ENCODE measurements at regions not wholly inside any gene's neighbourhood (a gene's known extent, or its start where the extent isn't known, plus 50 kb on each side); places are given as distances from the start of the nearest gene placed in this dataset.

DNA sequence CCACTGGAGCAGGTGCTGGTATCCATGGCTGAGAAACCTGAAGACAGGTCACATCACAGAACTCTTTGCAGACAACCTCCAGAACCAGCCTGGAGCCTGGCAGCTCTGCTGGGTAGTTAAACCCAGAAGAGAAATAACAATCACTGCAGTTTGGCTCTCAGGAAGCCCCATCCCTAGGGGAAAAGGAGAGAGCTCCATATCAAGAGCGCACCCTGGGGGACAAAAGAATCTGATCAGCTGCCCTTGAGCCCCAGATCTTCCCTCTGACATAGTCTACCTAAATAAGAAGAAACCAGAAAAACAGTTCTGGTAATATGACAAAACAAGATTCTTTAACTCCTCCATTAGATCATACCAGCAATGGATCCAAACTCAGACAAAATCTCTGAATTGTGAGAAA, 823.2 kb upstream of the FRG1 start:
- TF ChIP-seq, protein P1, sequence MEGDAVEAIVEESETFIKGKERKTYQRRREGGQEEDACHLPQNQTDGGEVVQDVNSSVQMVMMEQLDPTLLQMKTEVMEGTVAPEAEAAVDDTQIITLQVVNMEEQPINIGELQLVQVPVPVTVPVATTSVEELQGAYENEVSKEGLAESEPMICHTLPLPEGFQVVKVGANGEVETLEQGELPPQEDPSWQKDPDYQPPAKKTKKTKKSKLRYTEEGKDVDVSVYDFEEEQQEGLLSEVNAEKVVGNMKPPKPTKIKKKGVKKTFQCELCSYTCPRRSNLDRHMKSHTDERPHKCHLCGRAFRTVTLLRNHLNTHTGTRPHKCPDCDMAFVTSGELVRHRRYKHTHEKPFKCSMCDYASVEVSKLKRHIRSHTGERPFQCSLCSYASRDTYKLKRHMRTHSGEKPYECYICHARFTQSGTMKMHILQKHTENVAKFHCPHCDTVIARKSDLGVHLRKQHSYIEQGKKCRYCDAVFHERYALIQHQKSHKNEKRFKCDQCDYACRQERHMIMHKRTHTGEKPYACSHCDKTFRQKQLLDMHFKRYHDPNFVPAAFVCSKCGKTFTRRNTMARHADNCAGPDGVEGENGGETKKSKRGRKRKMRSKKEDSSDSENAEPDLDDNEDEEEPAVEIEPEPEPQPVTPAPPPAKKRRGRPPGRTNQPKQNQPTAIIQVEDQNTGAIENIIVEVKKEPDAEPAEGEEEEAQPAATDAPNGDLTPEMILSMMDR (IDR thresholded peaks at IDR 0.05; ENCODE audit: borderline replicate concordance, insufficient read depth, low read depth, low read length), result no peak
- no peak overlapping the region for H3K4me3 ChIP-seq (ENCODE audit: low read depth, low read length)

DNA sequence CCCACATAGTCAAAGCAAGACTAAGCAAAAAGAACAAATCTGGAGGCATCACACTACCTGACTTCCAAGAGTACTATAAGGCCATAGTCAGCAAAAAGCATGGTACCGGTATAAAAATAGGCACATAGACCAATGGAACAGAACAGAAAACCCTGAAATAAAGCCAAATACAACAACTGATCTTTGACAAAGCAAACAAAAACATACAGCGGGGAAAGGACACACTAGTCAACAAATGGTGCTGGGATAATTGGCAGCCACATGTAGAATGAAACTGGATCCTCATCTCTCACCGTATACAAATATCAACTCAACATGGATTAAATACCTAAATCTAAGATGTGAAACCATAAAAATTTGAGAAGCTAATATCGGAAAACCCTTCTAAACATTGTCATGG, 819.3 kb upstream of the FRG1 start:
- TF ChIP-seq, protein P1 (IDR thresholded peaks at IDR 0.05; ENCODE audit: borderline replicate concordance, insufficient read depth, low read depth, low read length), result no peak
- H3K4me3 ChIP-seq (ENCODE audit: low read depth, low read length), result no peak overlapping the region

DNA sequence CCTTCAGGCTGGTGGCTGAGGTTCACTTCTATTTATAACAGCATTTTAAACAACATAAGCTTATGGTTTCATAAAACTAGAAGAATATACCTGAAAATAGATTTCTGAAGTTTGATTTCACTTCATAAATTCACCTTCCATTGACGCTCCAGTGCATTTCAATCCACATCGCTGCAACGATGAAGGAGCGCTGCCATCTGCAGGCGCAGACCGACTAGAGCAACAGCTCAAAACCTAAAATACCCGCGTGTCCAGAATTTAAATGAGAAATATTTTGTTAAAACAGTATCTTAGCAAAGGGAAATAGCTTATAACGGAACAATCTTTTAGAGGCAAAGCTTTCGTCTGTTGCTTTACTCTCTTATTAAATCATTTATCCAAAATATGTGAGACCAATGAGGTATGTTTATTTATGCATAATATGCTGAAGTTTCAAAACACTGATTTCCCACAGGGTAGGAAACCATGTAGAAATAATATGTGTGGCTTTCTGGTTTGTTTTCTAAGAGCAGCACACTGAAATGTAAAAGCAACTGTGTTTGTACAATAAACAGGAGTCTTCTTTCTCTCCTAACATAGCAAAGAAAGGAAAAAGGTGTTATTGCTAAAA, 816.4 kb upstream of the FRG1 start:
- H3K4me3 ChIP-seq (ENCODE audit: low read depth, low read length), result no peak overlapping the region
- TF ChIP-seq, protein P1 (IDR thresholded peaks at IDR 0.05; ENCODE audit: borderline replicate concordance, insufficient read depth, low read depth, low read length), result no peak

DNA sequence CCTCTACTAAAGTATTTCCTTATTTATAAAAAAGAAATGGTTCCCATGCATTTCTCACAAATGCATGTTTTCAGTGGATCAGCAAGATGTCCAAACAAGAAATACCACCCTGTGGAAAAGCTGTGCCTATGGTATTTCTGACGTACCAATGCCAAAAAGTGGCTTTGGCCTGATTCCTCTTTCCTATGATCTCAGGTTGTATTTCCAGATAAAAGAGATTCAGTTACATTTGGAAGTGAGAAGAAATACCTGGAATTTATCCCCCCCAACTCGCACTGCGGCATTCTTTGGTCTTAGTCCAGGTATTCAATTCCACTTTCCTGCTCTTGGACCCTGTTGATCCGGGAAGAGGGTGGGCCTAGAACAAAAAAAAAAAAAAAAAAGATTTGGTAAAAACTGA, 815.9 kb upstream of the FRG1 start:
- H3K4me3 ChIP-seq (ENCODE audit: low read depth, low read length), result no peak overlapping the region
- TF ChIP-seq, protein P1 (IDR thresholded peaks at IDR 0.05; ENCODE audit: borderline replicate concordance, insufficient read depth, low read depth, low read length), result no peak

DNA sequence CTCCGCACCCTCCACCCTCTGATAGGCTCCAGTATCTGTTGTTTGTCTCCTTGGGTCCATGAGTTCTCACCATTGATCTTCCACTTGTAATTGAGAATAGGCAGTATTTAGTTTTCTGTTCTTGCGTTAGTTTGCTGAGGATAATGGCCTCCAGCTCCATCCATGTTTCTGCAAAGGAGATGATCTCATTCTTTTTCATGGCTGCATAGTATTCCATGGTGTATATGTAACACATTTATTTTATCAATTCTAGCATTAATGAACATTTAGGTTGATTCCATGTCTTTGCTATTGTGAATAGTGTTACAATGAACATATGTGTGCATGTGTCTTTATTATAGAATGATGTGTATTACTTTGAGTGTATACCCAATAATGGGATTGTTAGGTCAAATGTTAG, 814.6 kb upstream of the FRG1 start:
- TF ChIP-seq, protein P1 (IDR thresholded peaks at IDR 0.05; ENCODE audit: borderline replicate concordance, insufficient read depth, low read depth, low read length), result no peak
- H3K4me3 ChIP-seq (ENCODE audit: low read depth, low read length), result no peak overlapping the region

DNA sequence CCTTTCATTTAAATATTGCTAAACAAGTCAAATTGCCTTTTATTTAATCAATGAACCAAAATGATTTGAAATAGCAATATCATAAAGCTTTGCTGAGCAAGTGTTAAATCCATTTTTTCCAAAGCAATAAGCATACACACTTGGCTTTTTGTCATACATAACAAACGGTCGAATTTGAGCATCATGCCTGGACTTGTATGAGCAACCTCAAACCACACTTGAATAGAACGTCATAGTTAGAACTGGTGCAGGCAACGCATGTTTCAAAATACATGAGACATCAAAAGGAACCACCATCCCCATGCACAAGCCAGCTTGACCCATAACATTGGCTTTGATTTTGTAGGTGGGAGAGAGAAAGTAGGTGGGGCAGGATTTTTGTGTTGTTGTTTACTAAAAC, 812.3 kb upstream of the FRG1 start:
- H3K4me3 ChIP-seq (ENCODE audit: low read depth, low read length), result no peak overlapping the region
- TF ChIP-seq, protein P1 (IDR thresholded peaks at IDR 0.05; ENCODE audit: borderline replicate concordance, insufficient read depth, low read depth, low read length), result no peak

DNA sequence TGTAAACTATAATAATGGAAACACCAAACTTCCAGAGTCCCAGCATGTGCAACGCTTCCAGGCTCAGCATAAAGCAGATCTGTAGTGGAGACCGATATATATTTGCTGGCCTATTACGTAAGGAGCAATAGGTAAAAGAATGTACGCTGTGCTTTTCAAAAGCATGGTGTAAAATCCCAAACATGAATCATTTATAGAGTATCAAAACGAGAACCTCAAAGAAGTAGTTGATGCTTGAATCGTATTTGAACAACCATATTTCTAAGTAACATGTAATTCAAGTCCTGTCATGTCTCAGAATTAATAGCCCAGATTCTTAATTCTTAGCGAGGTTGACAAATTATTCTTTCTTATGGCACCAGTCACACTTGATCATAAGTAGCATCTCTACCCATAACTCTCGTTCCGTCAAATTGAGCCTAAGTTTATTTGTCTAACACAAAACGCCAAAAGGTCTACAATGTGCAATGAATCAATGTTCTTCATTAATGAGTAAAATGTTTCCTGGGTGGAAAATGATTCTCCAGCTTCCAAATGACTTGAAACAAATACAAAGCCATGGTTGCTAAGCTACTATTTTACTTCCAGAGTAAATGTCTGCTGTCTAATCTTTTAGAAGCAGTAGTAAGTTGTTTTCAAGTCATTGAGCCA, 811.5 kb upstream of the FRG1 start:
- TF ChIP-seq, protein P1 (IDR thresholded peaks at IDR 0.05; ENCODE audit: borderline replicate concordance, insufficient read depth, low read depth, low read length), result no peak
- H3K4me3 ChIP-seq (ENCODE audit: low read depth, low read length), result no peak overlapping the region

Measured in GM12875 (cell line).